Activated naive CD8-positive, alpha-beta T cell (primary cell): ENCODE measurements at regions not wholly inside any gene's neighbourhood (a gene's known extent, or its start where the extent isn't known, plus 50 kb on each side); places are given as distances from the start of the nearest gene placed in this dataset.
"Not testable (repeated sequence)": the region's sequence is repeated elsewhere in the genome, so short reads cannot be mapped to it uniquely, and the experiment has no call there.

ENCODE experiments used
- H3K27ac Mint-ChIP-seq: one replicate; pipeline ENCODE4 v1.8.0; 2021; ENCODE audit warnings: mixed read lengths
- H3K27me3 Mint-ChIP-seq: one replicate; pipeline ENCODE4 v1.8.0; 2021; ENCODE audit warnings: mixed read lengths
- H3K36me3 Mint-ChIP-seq: one replicate; pipeline ENCODE4 v1.8.0; 2021; ENCODE audit warnings: mixed read lengths
- H3K4me1 Mint-ChIP-seq: one replicate; pipeline ENCODE4 v1.8.0; 2021; ENCODE audit warnings: low read depth, mixed read lengths
- H3K4me3 Mint-ChIP-seq: one replicate; pipeline ENCODE4 v1.8.0; 2021; ENCODE audit warnings: mild to moderate bottlenecking, mixed read lengths
- H3K9me3 Mint-ChIP-seq: one replicate; pipeline ENCODE4 v1.8.0; 2021; ENCODE audit warnings: low read depth, mixed read lengths

GRCh38 chr6:3617681-3618311, 133.7 kb downstream of the PXDC1 start:
- H3K4me1 Mint-ChIP-seq = peaks cover 6% of the 10 kb centered on the region
- H3K27me3 Mint-ChIP-seq = no peaks in the 10 kb centered on the region
- H3K36me3 Mint-ChIP-seq = no peaks in the 10 kb centered on the region
- H3K27ac Mint-ChIP-seq = no peak overlapping the region
- H3K9me3 Mint-ChIP-seq = no peaks in the 10 kb centered on the region
- no peak overlapping the region for H3K4me3 Mint-ChIP-seq

- H3K36me3 Mint-ChIP-seq = no peaks in the 10 kb centered on the region
- no peak overlapping the region for H3K4me3 Mint-ChIP-seq
- H3K9me3 Mint-ChIP-seq = no peaks in the 10 kb centered on the region
- H3K4me1 Mint-ChIP-seq = peaks cover 1% of the 10 kb centered on the region
- H3K27ac Mint-ChIP-seq = no peak overlapping the region
- no peaks in the 10 kb centered on the region for H3K27me3 Mint-ChIP-seq
These were observed 134.3 kb downstream of the PXDC1 start for GRCh38 chr6:3617192-3617631.

DNA sequence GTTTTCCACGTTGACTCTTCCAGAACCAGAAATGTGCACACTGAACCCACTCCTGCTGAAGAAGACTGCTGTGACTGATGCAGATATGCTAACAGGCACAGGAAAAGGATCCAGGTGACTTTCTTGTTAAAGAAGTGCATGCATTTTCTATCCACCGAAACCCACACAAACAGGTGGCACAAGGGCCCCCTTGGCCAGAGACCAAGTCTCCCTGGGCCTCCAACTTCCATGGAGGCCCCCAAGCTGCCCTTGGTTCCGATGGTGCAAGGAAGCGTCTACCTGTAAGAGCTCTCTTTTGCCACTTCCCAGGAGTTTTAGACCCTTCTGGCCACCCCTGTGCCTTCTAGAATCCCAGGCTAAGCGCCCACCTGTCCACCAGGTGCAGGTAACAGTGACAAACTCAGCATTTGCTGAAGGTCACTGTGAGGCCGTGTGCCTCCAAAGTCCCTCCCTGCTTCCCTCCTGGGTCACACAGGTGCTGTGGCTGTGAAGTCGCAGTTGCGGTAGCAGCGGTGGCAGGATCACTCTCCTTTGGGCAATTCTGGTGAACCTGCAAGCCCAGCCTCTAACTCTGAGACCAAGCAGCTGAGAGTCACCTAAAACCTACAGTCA, 134.8 kb downstream of the PXDC1 start:
- Mint-ChIP-seq H3K4me3 (no peak overlapping the region), H3K4me1 (no peaks in the 10 kb centered on the region), H3K27ac (no peak overlapping the region), H3K36me3 (no peaks in the 10 kb centered on the region), H3K9me3 (no peaks in the 10 kb centered on the region), H3K27me3 (peaks cover 2% of the 10 kb centered on the region)

DNA sequence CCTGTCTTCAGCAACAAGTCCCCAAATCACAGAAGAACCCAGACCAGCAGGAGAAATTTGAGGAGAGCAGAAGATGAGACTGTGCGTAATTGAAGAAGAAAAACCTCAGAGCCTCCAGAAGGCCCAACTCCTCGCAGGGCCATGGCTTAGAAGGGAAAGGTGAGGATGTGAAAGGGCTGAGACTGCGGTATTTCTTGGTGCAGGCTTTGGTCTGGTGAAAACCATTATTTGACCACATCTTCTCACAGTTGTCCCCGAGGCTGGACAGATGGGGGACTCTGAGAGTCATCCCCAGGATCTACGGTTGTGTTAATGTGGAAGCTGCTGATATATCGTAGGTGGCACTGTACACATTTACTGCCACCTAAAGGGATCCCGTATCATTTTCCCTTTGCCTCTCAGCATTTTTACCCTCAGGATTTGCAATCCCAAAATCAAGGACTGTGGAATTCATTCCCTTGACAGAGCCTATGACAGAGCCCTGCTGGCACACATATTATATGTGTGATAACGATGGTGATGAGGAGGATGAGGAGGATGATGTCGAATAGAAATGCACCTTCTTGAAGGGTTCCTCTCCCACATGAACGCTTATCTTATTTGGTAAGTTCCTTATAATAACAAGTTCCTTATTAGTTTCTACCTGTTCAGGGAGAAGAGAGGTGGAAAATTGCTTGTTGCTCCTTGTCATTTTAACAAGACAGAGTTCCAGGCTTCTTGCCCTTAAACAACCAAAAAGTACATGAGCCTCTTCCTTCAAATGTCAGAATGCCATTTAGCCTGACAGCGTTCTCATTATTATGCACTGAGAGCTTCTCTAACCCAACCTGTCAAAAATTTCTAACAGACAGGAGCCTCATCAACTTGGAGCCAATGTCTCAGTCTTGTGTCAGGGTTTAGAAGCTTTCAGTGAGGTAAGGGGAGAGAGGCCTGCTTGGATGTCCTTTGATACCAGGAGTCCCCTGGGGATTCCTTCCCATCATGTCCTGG, 135.8 kb downstream of the PXDC1 start:
- Mint-ChIP-seq H3K27ac (no peak overlapping the region), H3K9me3 (no peaks in the 10 kb centered on the region), H3K36me3 (no peaks in the 10 kb centered on the region), H3K27me3 (peaks cover 2% of the 10 kb centered on the region), H3K4me3 (no peak overlapping the region), H3K4me1 (no peaks in the 10 kb centered on the region)

DNA sequence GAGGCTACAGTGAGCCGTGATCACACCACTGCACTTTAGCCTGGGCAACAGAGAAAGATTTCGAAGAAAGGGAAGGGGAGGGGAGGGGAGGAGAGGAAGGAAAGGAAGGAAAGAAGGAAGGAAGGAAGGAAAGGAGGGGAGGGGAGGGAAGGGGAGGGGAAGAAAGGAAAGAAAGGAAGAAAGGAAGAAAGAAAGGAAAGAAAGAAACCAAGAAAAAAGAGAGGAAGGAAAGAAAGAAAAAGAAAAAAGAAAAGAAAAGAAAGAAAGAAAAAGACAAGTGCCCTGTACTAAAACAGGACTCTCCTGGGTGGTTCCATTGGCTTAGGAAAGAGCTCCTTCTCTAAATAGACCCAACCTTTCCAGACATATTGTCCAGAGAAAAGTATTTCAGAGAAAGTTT, 136.6 kb downstream of the PXDC1 start:
- Mint-ChIP-seq H3K36me3 (no peaks in the 10 kb centered on the region), H3K27me3 (peaks cover 2% of the 10 kb centered on the region), H3K4me3 (no peak overlapping the region), H3K27ac (no peak overlapping the region), H3K9me3 (no peaks in the 10 kb centered on the region), H3K4me1 (no peaks in the 10 kb centered on the region)

- not testable (repeated sequence) for H3K36me3 Mint-ChIP-seq, H3K4me3 Mint-ChIP-seq, H3K27ac Mint-ChIP-seq, H3K9me3 Mint-ChIP-seq, H3K27me3 Mint-ChIP-seq, H3K4me1 Mint-ChIP-seq
These were observed 137.9 kb downstream of the PXDC1 start for GRCh38 chr6:3613565-3613964.

DNA sequence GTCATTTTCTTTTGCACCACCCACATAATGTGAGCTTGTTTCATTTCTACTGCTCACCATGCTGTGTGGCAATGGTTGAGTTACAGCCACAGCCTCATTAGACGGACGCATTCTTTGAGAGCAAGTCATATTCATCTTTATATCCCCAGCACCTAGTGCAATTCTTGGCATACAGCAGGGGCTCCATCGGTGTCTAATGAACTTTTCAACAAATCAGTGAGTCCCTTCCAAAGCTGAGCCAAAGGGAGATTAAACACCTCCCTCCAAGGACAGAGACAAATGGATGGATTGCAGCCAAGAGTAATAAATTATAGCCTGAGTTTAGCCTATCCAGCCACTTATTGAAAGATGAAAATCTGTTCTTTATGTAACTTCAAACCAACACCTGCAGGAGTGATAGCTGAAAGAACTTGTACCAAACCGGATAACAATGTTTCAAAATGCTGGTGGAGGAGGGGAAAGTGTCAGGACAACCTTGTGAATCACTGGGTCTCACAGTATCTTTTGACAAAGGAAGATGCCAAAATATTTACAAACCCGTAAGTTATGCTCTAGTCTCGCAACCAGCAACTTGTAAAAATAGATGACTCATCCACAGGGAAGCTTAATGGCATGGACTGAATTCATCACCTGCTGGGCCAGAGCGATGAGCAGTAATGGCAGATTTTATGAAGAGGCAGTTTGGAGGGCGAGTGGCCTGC, 139.0 kb downstream of the PXDC1 start:
- Mint-ChIP-seq H3K36me3 (no peaks in the 10 kb centered on the region), H3K27ac (no peak overlapping the region), H3K9me3 (no peaks in the 10 kb centered on the region), H3K4me1 (no peaks in the 10 kb centered on the region), H3K27me3 (peaks cover 2% of the 10 kb centered on the region), H3K4me3 (no peak overlapping the region)

DNA sequence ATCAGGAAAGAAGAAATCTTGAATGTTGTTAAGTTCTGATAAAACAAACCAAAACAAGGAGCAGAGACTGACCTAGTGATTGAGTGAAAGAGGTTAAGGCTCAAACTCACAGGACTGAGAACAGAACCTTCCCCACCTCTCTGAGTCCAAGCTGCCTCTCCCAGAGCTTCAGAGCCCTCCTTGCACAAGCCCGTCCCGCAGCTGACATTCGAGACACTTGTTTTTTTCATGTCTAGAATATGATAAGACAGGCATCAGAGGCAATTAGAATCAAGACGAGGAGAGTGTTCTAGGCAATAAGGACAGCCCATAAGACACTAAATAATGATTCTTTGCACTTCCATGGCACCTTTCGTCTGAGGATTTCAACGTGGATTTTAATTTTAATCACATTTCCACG, 140.6 kb downstream of the PXDC1 start:
- H3K27ac Mint-ChIP-seq = no peak overlapping the region
- no peaks in the 10 kb centered on the region for H3K4me1 Mint-ChIP-seq
- H3K27me3 Mint-ChIP-seq = peaks cover 2% of the 10 kb centered on the region
- no peaks in the 10 kb centered on the region for H3K36me3 Mint-ChIP-seq
- H3K9me3 Mint-ChIP-seq = no peaks in the 10 kb centered on the region
- no peak overlapping the region for H3K4me3 Mint-ChIP-seq

DNA sequence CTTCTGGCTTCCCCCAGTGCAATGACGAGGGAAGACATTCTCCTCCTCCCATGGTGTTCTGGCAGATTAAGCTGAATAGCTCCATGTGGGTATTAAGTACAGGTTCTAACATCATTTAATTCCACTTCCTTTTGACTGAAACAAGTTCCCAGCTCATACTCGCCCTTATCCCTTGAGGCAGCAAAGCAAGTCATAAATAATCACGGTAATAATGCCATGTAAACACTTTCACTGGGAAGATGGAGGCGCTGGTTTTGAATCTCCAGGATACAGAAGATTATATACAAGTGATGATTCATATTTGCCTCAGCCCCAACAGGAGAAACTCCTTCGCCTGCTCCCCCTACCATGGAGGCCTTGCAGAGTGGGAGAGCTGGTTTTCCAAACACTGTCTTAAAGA, 141.3 kb downstream of the PXDC1 start:
- Mint-ChIP-seq H3K27ac (no peak overlapping the region), H3K4me1 (no peaks in the 10 kb centered on the region), H3K27me3 (peaks cover 2% of the 10 kb centered on the region), H3K4me3 (no peak overlapping the region), H3K9me3 (no peaks in the 10 kb centered on the region), H3K36me3 (no peaks in the 10 kb centered on the region)

GRCh38 chr6:3609388-3609787, 142.1 kb downstream of the PXDC1 start:
- Mint-ChIP-seq H3K27me3 (peaks cover 2% of the 10 kb centered on the region), H3K4me1 (no peaks in the 10 kb centered on the region), H3K4me3 (no peak overlapping the region), H3K9me3 (no peaks in the 10 kb centered on the region), H3K36me3 (no peaks in the 10 kb centered on the region), H3K27ac (no peak overlapping the region)

- peaks cover 8% of the 10 kb centered on the region for H3K4me1 Mint-ChIP-seq
- no peaks in the 10 kb centered on the region for H3K9me3 Mint-ChIP-seq
- H3K36me3 Mint-ChIP-seq = no peaks in the 10 kb centered on the region
- no peak overlapping the region for H3K4me3 Mint-ChIP-seq
- H3K27me3 Mint-ChIP-seq = peaks cover 4% of the 10 kb centered on the region
- no peak overlapping the region for H3K27ac Mint-ChIP-seq
These were observed 143.4 kb downstream of the PXDC1 start for GRCh38 chr6:3608159-3608558.

DNA sequence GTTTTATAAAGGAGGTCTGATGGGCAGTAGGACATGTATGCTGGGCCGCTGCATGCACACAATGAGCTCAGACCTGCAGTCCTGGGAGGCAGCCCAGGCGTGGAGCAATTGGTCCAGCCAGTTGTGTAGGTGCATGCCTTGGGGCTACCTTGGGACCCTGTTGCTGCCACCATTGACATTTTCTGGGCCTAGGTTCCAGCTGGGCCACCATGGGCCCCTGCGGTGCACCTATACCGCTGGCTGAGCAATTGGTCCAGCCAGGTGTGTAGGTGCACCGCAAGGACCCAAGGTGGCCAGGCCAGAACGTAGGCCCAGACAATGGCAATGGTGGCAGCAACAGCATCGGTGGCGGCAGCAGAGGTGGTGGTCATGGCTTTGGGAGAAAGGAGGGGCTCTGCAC, 143.9 kb downstream of the PXDC1 start:
- Mint-ChIP-seq H3K27ac (no peak overlapping the region), H3K4me3 (no peak overlapping the region), H3K36me3 (no peaks in the 10 kb centered on the region), H3K4me1 (peaks cover 8% of the 10 kb centered on the region), H3K27me3 (peaks cover 4% of the 10 kb centered on the region), H3K9me3 (no peaks in the 10 kb centered on the region)

DNA sequence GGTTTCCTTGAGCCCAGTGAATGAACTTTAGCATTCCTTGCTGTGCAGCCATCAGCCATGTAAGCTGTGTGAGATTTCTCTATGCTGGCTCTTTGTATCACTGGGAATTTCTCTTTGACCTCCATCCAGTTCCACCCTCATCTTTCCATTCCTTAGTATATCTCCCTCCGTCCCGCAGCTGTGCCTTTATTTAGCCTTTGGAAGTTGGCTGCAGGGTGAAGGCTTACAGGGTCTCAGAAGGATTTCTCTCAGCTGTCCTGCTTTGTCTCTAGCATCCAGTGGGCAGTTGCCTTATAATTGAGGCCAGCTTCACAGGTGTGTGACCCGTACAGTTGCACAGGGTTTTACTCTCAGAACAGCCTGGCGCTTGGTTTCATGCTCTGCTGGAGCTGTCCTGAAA, 144.3 kb downstream of the PXDC1 start:
- H3K4me1 Mint-ChIP-seq = peaks cover 8% of the 10 kb centered on the region
- peaks cover 8% of the 10 kb centered on the region for H3K27me3 Mint-ChIP-seq
- no peak overlapping the region for H3K27ac Mint-ChIP-seq
- no peak overlapping the region for H3K4me3 Mint-ChIP-seq
- peaks cover 4% of the 10 kb centered on the region for H3K36me3 Mint-ChIP-seq
- H3K9me3 Mint-ChIP-seq = peaks cover 4% of the 10 kb centered on the region

DNA sequence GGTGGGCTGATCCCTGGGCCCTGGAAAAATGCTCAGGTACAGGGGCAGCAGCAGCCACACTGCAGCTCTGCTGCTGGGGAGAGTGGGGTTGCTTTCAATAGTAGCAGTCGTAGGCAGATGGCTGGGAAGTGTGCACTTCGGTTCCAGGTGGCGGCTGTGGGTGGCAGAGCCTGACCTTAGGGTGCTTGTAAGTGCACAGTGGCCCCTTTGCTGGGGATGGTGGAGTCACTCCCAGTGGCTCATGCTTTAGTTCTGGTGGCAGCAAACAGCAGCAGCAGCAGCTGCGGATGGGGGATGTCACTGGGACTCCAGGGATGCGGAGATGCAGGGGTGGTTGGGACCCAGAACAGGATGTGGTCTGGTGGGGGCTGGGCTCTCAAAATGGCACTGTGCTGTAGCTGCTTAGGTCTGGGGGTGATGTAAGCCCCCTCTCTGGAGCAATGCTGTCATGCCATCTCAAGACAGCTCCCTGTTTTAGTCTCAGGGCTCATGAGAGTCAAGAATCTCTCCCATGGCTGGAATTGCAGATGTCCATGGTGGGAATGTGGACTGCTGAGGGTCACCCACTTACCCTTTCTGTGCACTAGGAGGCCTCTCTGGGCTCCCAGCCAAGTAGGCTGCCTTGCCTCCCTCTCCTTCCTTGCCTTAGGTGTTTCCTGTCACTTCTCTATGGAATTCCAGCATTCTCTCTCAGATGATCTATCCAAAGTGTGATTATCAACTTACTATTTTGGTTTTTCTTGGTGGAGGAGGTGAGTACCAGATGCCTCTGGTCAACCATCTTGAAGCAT, 146.7 kb upstream of the SLC22A23 start:
- no peak overlapping the region for H3K4me3 Mint-ChIP-seq
- H3K4me1 Mint-ChIP-seq = peaks cover 8% of the 10 kb centered on the region
- H3K27me3 Mint-ChIP-seq = peaks cover 8% of the 10 kb centered on the region
- no peak overlapping the region for H3K27ac Mint-ChIP-seq
- peaks cover 18% of the 10 kb centered on the region for H3K36me3 Mint-ChIP-seq
- peaks cover 20% of the 10 kb centered on the region for H3K9me3 Mint-ChIP-seq
